Right atrium auricular region (tissue), 2 donors: ENCODE measurements at regions not wholly inside any gene's neighbourhood (a gene's known extent, or its start where the extent isn't known, plus 50 kb on each side); places are given as distances from the start of the nearest gene placed in this dataset.

Experiments used
- DNase-seq: peaks from one replicate; pipeline ENCODE4 v3.0.0-alpha.2; 2019; ENCODE audit warnings: low spot score
- H3K27ac ChIP-seq, 2 donors: fragments of 200-600 bp; sonication (generic); 1 replicate in 1 of 2; 2 replicates in 1 of 2; pipeline ENCODE4 v1.5.1; 2016 to 2019
- H3K27me3 ChIP-seq, 2 donors: fragments of 200-600 bp; sonication (generic); one replicate each; pipeline versions ENCODE4 v1.5.1 to v1.6.0; 2017 to 2019
- H3K36me3 ChIP-seq: fragments of 200-600 bp; sonication (generic); one replicate; pipeline ENCODE4 v1.5.1; 2016
- H3K4me1 ChIP-seq, 2 donors: fragments of 200-600 bp; sonication (generic); one replicate each; pipeline versions ENCODE4 v1.5.1 to v1.6.0; 2017 to 2019
- H3K4me3 ChIP-seq, 2 donors: fragments of 200-600 bp; sonication (generic); 1 replicate in 1 of 2; 2 replicates in 1 of 2; pipeline ENCODE4 v1.5.1; 2017 to 2019; ENCODE audit warnings: mild to moderate bottlenecking in 1 of 2, moderate library complexity in 1 of 2
- H3K9me3 ChIP-seq, 2 donors: fragments of 200-600 bp; sonication (generic); one replicate each; pipeline ENCODE4 v1.5.1; 2019
- CTCF ChIP-seq, 2 donors: fragments of 200-600 bp; sonication (generic); IDR thresholded peaks; one replicate each; pipeline ENCODE4 v1.5.1; 2019; ENCODE audit warnings: antibody characterized with exemption in 2 of 2

- no peak for DNase-seq
- H3K36me3 ChIP-seq: no peaks in the 10 kb centered on the region
- H3K4me3 ChIP-seq: no peak overlapping the region
- no peaks in the 10 kb centered on the region for H3K4me1 ChIP-seq
- TF ChIP-seq CTCF (IDR thresholded peaks at IDR 0.05): no peak
- H3K27me3 ChIP-seq: no peaks in the 10 kb centered on the region
- H3K27ac ChIP-seq: no peak overlapping the region
- H3K9me3 ChIP-seq: no peaks in the 10 kb centered on the region
Observed at GRCh38 chr15:95653361-95653805, 677.1 kb upstream of the NR2F2 start.

GRCh38 chr15:95655089-95655607 lies 675.4 kb upstream of the NR2F2 start:
- no peaks in the 10 kb centered on the region for H3K36me3 ChIP-seq
- DNase-seq: no peak
- H3K4me1 ChIP-seq: no peaks in the 10 kb centered on the region
- H3K27me3 ChIP-seq: no peaks in the 10 kb centered on the region
- no peak overlapping the region for H3K27ac ChIP-seq
- no peak overlapping the region for H3K4me3 ChIP-seq
- TF ChIP-seq CTCF (IDR thresholded peaks at IDR 0.05): no peak
- H3K9me3 ChIP-seq: no peaks in the 10 kb centered on the region

GRCh38 chr15:95656595-95656994 lies 673.9 kb upstream of the NR2F2 start:
- H3K9me3 ChIP-seq: no peaks in the 10 kb centered on the region
- no peak overlapping the region for H3K4me3 ChIP-seq
- no peak for TF ChIP-seq CTCF (IDR thresholded peaks at IDR 0.05)
- no peak overlapping the region for H3K27ac ChIP-seq
- no peaks in the 10 kb centered on the region for H3K4me1 ChIP-seq
- H3K36me3 ChIP-seq: no peaks in the 10 kb centered on the region
- no peaks in the 10 kb centered on the region for H3K27me3 ChIP-seq
- DNase-seq: no peak

- Histone ChIP-seq H3K27ac (peak overlapping the region; percentile 24 to 33), H3K36me3 (no peaks in the 10 kb centered on the region), H3K4me1 (no peaks in the 10 kb centered on the region), H3K27me3 (no peaks in the 10 kb centered on the region), H3K4me3 (no peak overlapping the region), H3K9me3 (no peaks in the 10 kb centered on the region)
- no peak for DNase-seq
- TF ChIP-seq CTCF (IDR thresholded peaks at IDR 0.05): no peak
Observed at GRCh38 chr15:95658799-95659198, 671.7 kb upstream of the NR2F2 start.

- no peaks in the 10 kb centered on the region for H3K36me3 ChIP-seq
- TF ChIP-seq CTCF (IDR thresholded peaks at IDR 0.05): no peak
- H3K9me3 ChIP-seq: no peaks in the 10 kb centered on the region
- peak overlapping the region; percentile 24 to 33 for H3K27ac ChIP-seq
- no peak overlapping the region for H3K4me3 ChIP-seq
- H3K27me3 ChIP-seq: no peaks in the 10 kb centered on the region
- H3K4me1 ChIP-seq: no peaks in the 10 kb centered on the region
- DNase-seq: no peak
Observed at GRCh38 chr15:95659656-95660055, 670.8 kb upstream of the NR2F2 start.

GRCh38 chr15:95662638-95663037 lies 667.9 kb upstream of the NR2F2 start:
- no peak overlapping the region for H3K4me3 ChIP-seq
- no peak overlapping the region for H3K27ac ChIP-seq
- DNase-seq: no peak
- no peaks in the 10 kb centered on the region for H3K36me3 ChIP-seq
- no peak for TF ChIP-seq CTCF (IDR thresholded peaks at IDR 0.05)
- H3K9me3 ChIP-seq: no peaks in the 10 kb centered on the region
- no peaks in the 10 kb centered on the region for H3K27me3 ChIP-seq
- H3K4me1 ChIP-seq: no peaks in the 10 kb centered on the region
